Gastroesophageal sphincter (tissue), 4 donors: ENCODE measurements at regions not wholly inside any gene's neighbourhood (a gene's known extent, or its start where the extent isn't known, plus 50 kb on each side); places are given as distances from the start of the nearest gene placed in this dataset.

Experiments
- ATAC-seq: fragments of 150-250 bp; one replicate; pipeline ENCODE4 v1.9.1; 2016; ENCODE audit warnings: mild to moderate bottlenecking, moderate library complexity
- H3K27ac ChIP-seq, 4 donors: fragments of 200-600 bp; sonication (generic) in 3 of 4; 1 replicate in 3 of 4; 2 replicates in 1 of 4; pipeline ENCODE4 v1.5.1; 2016 to 2019
- H3K27me3 ChIP-seq: fragments of 200-600 bp; sonication (generic); one replicate; pipeline ENCODE4 v1.5.1; 2019
- H3K36me3 ChIP-seq, 2 donors: fragments of 200-600 bp; sonication (generic); one replicate each; pipeline ENCODE4 v1.5.1; 2019; ENCODE audit warnings: control low read depth in 1 of 2
- H3K4me1 ChIP-seq, 3 donors: fragments of 200-600 bp; sonication (generic); 1 replicate in 2 of 3; 2 replicates in 1 of 3; pipeline ENCODE4 v1.5.1; 2016 to 2019; ENCODE audit warnings: control low read depth in 2 of 3
- H3K4me3 ChIP-seq, 2 donors: fragments of 200-600 bp; sonication (generic); one replicate each; pipeline ENCODE4 v1.5.1; 2019; ENCODE audit warnings: mild to moderate bottlenecking in 1 of 2, moderate library complexity in 1 of 2
- H3K9me3 ChIP-seq, 3 donors: fragments of 200-600 bp; sonication (generic); one replicate each; pipeline ENCODE4 v1.5.1; 2017 to 2019; ENCODE audit warnings: control low read depth in 2 of 3
- EP300 ChIP-seq: sonication (generic); formaldehyde crosslinking; IDR thresholded peaks from one replicate; pipeline ENCODE4 v1.6.1; 2017; ENCODE audit warnings: antibody characterized with exemption, mild to moderate bottlenecking
- POLR2A ChIP-seq, 2 donors: fragments of 450-650 bp; IDR thresholded peaks; one replicate each; pipeline ENCODE4 v1.6.1; 2017; ENCODE audit warnings: antibody characterized with exemption in 2 of 2, mild to moderate bottlenecking in 2 of 2, moderate library complexity in 1 of 2
- POLR2AphosphoS5 ChIP-seq: sonication (generic); formaldehyde crosslinking; IDR thresholded peaks from one replicate; pipeline ENCODE4 v1.6.1; 2017; ENCODE audit warnings: antibody characterized with exemption
- WGBS, 2 donors: methylation state at CpG; one replicate each; pipeline ENCODE4 v1.1.5; 2018; ENCODE audit warnings: low coverage in 1 of 2; 5-methylcytosine and 5-hydroxymethylcytosine counted together
- TF ChIP-seq, protein P1 (sequence below), 4 experiments: fragments of 200-600 bp in 2 of 4; fragments of 450-650 bp in 2 of 4; sonication (generic) in 1 of 4; IDR thresholded peaks; one replicate each; pipeline ENCODE4 v1.5.1; 2017 to 2019; ENCODE audit warnings: antibody characterized with exemption in 4 of 4, mild to moderate bottlenecking in 2 of 4, moderate library complexity in 2 of 4

DNA sequence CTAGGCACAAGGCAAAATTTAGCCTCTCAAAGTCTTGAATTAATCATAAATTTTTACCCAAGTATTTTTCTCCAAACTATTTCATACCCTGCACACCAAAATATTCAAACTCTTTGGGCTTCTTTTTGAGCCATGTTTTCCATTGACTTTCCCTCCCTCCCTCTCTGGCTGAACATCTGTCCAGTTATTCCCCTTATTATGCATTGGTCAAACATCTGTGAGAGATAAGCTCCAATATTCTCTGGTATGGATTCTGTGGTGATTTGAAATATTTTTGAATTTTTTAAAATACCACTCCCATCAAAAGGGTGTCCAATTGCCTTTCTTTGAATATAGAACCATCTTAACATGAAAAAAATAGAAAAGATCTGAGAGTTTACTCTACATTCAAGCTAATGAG lies 244.2 kb downstream of the RFPL4B start:
- Histone ChIP-seq H3K4me3 (no peak overlapping the region), H3K4me1 (no peaks in the 10 kb centered on the region), H3K36me3 (no peaks in the 10 kb centered on the region), H3K27ac (no peak overlapping the region), H3K27me3 (no peaks in the 10 kb centered on the region), H3K9me3 (peaks cover 0 to 16% (median 0%) of the 10 kb centered on the region in 3 donors)
- ATAC-seq: no peak
- no peak for TF ChIP-seq POLR2AphosphoS5
- TF ChIP-seq, protein P1, sequence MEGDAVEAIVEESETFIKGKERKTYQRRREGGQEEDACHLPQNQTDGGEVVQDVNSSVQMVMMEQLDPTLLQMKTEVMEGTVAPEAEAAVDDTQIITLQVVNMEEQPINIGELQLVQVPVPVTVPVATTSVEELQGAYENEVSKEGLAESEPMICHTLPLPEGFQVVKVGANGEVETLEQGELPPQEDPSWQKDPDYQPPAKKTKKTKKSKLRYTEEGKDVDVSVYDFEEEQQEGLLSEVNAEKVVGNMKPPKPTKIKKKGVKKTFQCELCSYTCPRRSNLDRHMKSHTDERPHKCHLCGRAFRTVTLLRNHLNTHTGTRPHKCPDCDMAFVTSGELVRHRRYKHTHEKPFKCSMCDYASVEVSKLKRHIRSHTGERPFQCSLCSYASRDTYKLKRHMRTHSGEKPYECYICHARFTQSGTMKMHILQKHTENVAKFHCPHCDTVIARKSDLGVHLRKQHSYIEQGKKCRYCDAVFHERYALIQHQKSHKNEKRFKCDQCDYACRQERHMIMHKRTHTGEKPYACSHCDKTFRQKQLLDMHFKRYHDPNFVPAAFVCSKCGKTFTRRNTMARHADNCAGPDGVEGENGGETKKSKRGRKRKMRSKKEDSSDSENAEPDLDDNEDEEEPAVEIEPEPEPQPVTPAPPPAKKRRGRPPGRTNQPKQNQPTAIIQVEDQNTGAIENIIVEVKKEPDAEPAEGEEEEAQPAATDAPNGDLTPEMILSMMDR (IDR thresholded peaks at IDR 0.05): no peak
- no peak for TF ChIP-seq POLR2A (IDR thresholded peaks at IDR 0.05)
- no peak for TF ChIP-seq EP300

DNA sequence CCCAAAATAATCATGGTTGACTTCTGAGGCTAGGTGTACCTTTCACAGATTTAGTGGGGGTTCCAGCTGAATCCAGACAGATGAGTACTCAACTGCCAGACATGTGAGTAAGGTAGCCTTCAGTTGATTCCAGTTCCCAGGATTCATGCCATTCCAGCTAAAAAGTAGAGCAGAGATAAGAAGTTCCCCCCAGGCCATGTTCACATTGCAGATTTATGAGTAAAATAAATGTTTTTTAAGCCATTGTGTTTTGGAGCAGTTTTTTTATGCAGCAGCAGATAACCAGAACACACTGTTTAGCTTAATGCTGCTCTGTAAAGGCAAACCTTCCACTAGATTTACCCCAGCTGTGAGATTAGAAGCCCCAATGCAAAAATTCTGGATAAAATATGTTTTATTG lies 245.0 kb downstream of the RFPL4B start:
- Histone ChIP-seq H3K4me3 (no peak overlapping the region), H3K27ac (no peak overlapping the region), H3K9me3 (peaks cover 0 to 16% (median 0%) of the 10 kb centered on the region in 3 donors), H3K4me1 (no peaks in the 10 kb centered on the region), H3K27me3 (no peaks in the 10 kb centered on the region), H3K36me3 (no peaks in the 10 kb centered on the region)
- ATAC-seq: no peak
- TF ChIP-seq POLR2A (IDR thresholded peaks at IDR 0.05): no peak
- no peak for TF ChIP-seq POLR2AphosphoS5
- TF ChIP-seq, protein P1 (IDR thresholded peaks at IDR 0.05): no peak
- TF ChIP-seq EP300: no peak

- no peak overlapping the region for H3K4me3 ChIP-seq
- no peak overlapping the region for H3K27ac ChIP-seq
- TF ChIP-seq EP300 (no peak), POLR2AphosphoS5 (no peak)
- no peaks in the 10 kb centered on the region for H3K4me1 ChIP-seq
- H3K9me3 ChIP-seq: peaks cover 0 to 16% (median 0%) of the 10 kb centered on the region in 3 donors
- H3K36me3 ChIP-seq: no peaks in the 10 kb centered on the region
- ATAC-seq: no peak
- no peaks in the 10 kb centered on the region for H3K27me3 ChIP-seq
- 44 to 86% methylated on average over 2 of the region's 2 CpGs for WGBS, 2 donors
Observed at GRCh38 chr6:112594886-112595594, 247.9 kb downstream of the RFPL4B start.

DNA sequence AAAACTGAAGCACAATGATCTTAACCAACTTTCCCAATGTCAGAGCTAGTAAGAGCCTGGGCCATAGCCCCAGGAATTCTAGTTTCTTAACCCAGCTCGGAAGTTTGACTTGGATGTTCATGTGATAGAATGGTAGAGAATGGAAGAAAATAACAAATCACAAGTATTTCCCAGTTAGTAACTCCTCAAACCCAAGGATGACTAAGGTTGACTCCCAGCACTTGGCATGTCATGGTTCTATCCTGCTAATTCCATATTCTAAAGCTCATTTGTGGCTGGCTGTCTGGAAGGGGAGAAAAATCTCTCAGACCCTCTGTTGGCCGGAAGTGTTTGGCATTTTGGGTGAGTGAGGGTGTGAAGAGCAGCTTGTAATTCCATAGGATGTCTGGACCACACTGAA lies 248.7 kb downstream of the RFPL4B start:
- TF ChIP-seq, protein P1 (IDR thresholded peaks at IDR 0.05): no peak
- TF ChIP-seq POLR2A (IDR thresholded peaks at IDR 0.05) (no peak), POLR2AphosphoS5 (no peak), EP300 (no peak)
- peaks cover 0 to 16% (median 0%) of the 10 kb centered on the region in 3 donors for H3K9me3 ChIP-seq
- no peaks in the 10 kb centered on the region for H3K36me3 ChIP-seq
- 88 to 100% methylated on average over 2 of the region's 2 CpGs for WGBS, 2 donors
- no peaks in the 10 kb centered on the region for H3K4me1 ChIP-seq
- H3K4me3 ChIP-seq: no peak overlapping the region
- no peak overlapping the region for H3K27ac ChIP-seq
- ATAC-seq: no peak
- no peaks in the 10 kb centered on the region for H3K27me3 ChIP-seq

GRCh38 chr6:112597176-112597575 lies 250.0 kb downstream of the RFPL4B start:
- Histone ChIP-seq H3K27ac (no peak overlapping the region), H3K4me1 (no peaks in the 10 kb centered on the region), H3K9me3 (peaks cover 0 to 16% (median 0%) of the 10 kb centered on the region in 3 donors), H3K4me3 (no peak overlapping the region), H3K27me3 (no peaks in the 10 kb centered on the region), H3K36me3 (no peaks in the 10 kb centered on the region)
- TF ChIP-seq POLR2AphosphoS5 (no peak), POLR2A (IDR thresholded peaks at IDR 0.05) (no peak), EP300 (no peak)
- TF ChIP-seq, protein P1 (IDR thresholded peaks at IDR 0.05): no peak
- ATAC-seq: no peak
- WGBS, 2 donors: 85 to 90% methylated on average over 1 of the region's 1 CpG
